ENCODE measurements at regions not wholly inside any gene's neighbourhood (a gene's known extent, or its start where the extent isn't known, plus 50 kb on each side); places are given as distances from the start of the nearest gene placed in this dataset.

GRCh38 chrX:98422536-98422935 lies 1538.8 kb downstream of the RPA4 start:
- no peaks in the 10 kb centered on the region for H3K27me3 ChIP-seq (ENCODE audit: control insufficient read depth, insufficient read depth, low read length)
- H3K36me3 ChIP-seq (ENCODE audit: control insufficient read depth, insufficient read depth, low read length), result no peaks in the 10 kb centered on the region
- ATAC-seq (no peak), DNase-seq (ENCODE audit: low read depth, low spot score) (no peak)
- CTCF ChIA-PET, result no interaction called here
- no TSS peak for BruUV-seq (replicated peaks)
- TF ChIP-seq CTCF (IDR thresholded peaks at IDR 0.05) (no peak), REST (IDR thresholded peaks at IDR 0.05; ENCODE audit: insufficient read depth in 1 of 2, low read depth in 2 of 2, low read length in 1 of 2) (no peak), SIN3A (IDR thresholded peaks at IDR 0.05; ENCODE audit: borderline replicate concordance, insufficient read depth, low read depth, low read length) (no peak), POLR2AphosphoS5 (IDR thresholded peaks at IDR 0.05; ENCODE audit: low read depth, low read length) (no peak), TCF7L2 (IDR thresholded peaks at IDR 0.05; ENCODE audit: low read depth, low read length) (no peak)
- no peak overlapping the region for H3K4me3 ChIP-seq (ENCODE audit: low read depth in 2 of 2, low read length in 2 of 2)
- intact Hi-C loops (cut with micrococcal nuclease; ENCODE audit: unreplicated experiment) (no loop called here), in situ Hi-C loops (cut with HindIII; ENCODE audit: low pct_unique_long_range_greater_than_20kb, low sequenced_read_pairs) (no loop called here)
- no peaks in the 10 kb centered on the region for H3K4me1 ChIP-seq (ENCODE audit: control insufficient read depth, insufficient read depth, low read length)
- no peak overlapping the region for H3K27ac ChIP-seq (ENCODE audit: low read length)
- H3K9me3 ChIP-seq (ENCODE audit: control insufficient read depth, insufficient read depth, low read depth, low read length), result no peaks in the 10 kb centered on the region
- POLR2A ChIA-PET, result no interaction called here

- Histone ChIP-seq H3K36me3 (ENCODE audit: control insufficient read depth, insufficient read depth, low read length) (no peaks in the 10 kb centered on the region), H3K27me3 (ENCODE audit: control insufficient read depth, insufficient read depth, low read length) (no peaks in the 10 kb centered on the region), H3K4me1 (ENCODE audit: control insufficient read depth, insufficient read depth, low read length) (no peaks in the 10 kb centered on the region), H3K27ac (ENCODE audit: low read length) (no peak overlapping the region), H3K9me3 (ENCODE audit: control insufficient read depth, insufficient read depth, low read depth, low read length) (no peaks in the 10 kb centered on the region), H3K4me3 (ENCODE audit: low read depth in 2 of 2, low read length in 2 of 2) (no peak overlapping the region)
- BruUV-seq (replicated peaks), result no TSS peak
- CTCF ChIA-PET, result no interaction called here
- no peak for DNase-seq (ENCODE audit: low read depth, low spot score)
- no peak for ATAC-seq
- POLR2A ChIA-PET, result no interaction called here
- intact Hi-C loops (cut with micrococcal nuclease; ENCODE audit: unreplicated experiment), result no loop called here
- no peak for TF ChIP-seq POLR2AphosphoS5 (IDR thresholded peaks at IDR 0.05; ENCODE audit: low read depth, low read length)
- in situ Hi-C loops (cut with HindIII; ENCODE audit: low pct_unique_long_range_greater_than_20kb, low sequenced_read_pairs), result no loop called here
Measured at GRCh38 chrX:98432413-98432812, 1548.7 kb downstream of the RPA4 start.

GRCh38 chrX:98448524-98448923 lies 1564.8 kb downstream of the RPA4 start:
- no peak overlapping the region for H3K27ac ChIP-seq (ENCODE audit: low read length)
- H3K4me3 ChIP-seq (ENCODE audit: low read depth in 2 of 2, low read length in 2 of 2), result no peak overlapping the region
- ChIA-PET CTCF (no interaction called here), POLR2A (no interaction called here)
- intact Hi-C loops (cut with micrococcal nuclease; ENCODE audit: unreplicated experiment), result no loop called here
- TF ChIP-seq REST (IDR thresholded peaks at IDR 0.05; ENCODE audit: insufficient read depth in 1 of 2, low read depth in 2 of 2, low read length in 1 of 2), result no peak
- in situ Hi-C loops (cut with HindIII; ENCODE audit: low pct_unique_long_range_greater_than_20kb, low sequenced_read_pairs), result no loop called here
- H3K4me1 ChIP-seq (ENCODE audit: control insufficient read depth, insufficient read depth, low read length), result no peaks in the 10 kb centered on the region
- no TSS peak for BruUV-seq (replicated peaks)
- H3K36me3 ChIP-seq (ENCODE audit: control insufficient read depth, insufficient read depth, low read length), result no peaks in the 10 kb centered on the region
- DNase-seq (ENCODE audit: low read depth, low spot score) (no peak), ATAC-seq (no peak)
- no peaks in the 10 kb centered on the region for H3K27me3 ChIP-seq (ENCODE audit: control insufficient read depth, insufficient read depth, low read length)
- no peaks in the 10 kb centered on the region for H3K9me3 ChIP-seq (ENCODE audit: control insufficient read depth, insufficient read depth, low read depth, low read length)
